GM23248 (cell line): ENCODE measurements at regions not wholly inside any gene's neighbourhood (a gene's known extent, or its start where the extent isn't known, plus 50 kb on each side); places are given as distances from the start of the nearest gene placed in this dataset.
"Not testable (repeated sequence)": the region's sequence is repeated elsewhere in the genome, so short reads cannot be mapped to it uniquely, and the experiment has no call there.

Source experiments
- DNase-seq: peaks from one replicate; pipeline ENCODE4 v3.0.0-alpha.2; 2015
- H2AFZ ChIP-seq: fragments of 200-600 bp; sonication (generic); 2 replicates; pipeline ENCODE4 v1.6.1; 2016; ENCODE audit warnings: antibody characterized with exemption
- H3F3A ChIP-seq: fragments of 200-600 bp; sonication (generic); 2 replicates; pipeline ENCODE4 v1.6.1; 2016; ENCODE audit warnings: mild to moderate bottlenecking, antibody characterized with exemption, mixed run types; ENCODE audit not compliant: insufficient read depth
- H3K27ac ChIP-seq: fragments of 200-600 bp; sonication (generic); 2 replicates; pipeline ENCODE4 v1.5.1; 2016; ENCODE audit warnings: mild to moderate bottlenecking
- H3K27me3 ChIP-seq: fragments of 200-600 bp; sonication (generic); replicated peaks from 2 replicates; pipeline ENCODE4 v1.6.1; 2016; ENCODE audit warnings: mild to moderate bottlenecking; ENCODE audit not compliant: insufficient read depth
- H3K36me3 ChIP-seq: fragments of 200-600 bp; sonication (generic); 2 replicates; pipeline ENCODE4 v1.6.1; 2016; ENCODE audit warnings: low read depth, mild to moderate bottlenecking
- H3K4me1 ChIP-seq: fragments of 200-600 bp; sonication (generic); 2 replicates; pipeline ENCODE4 v1.6.1; 2016; ENCODE audit warnings: mild to moderate bottlenecking; ENCODE audit not compliant: insufficient read depth
- H3K4me2 ChIP-seq: fragments of 200-600 bp; sonication (generic); one replicate; pipeline ENCODE4 v1.6.1; 2016; ENCODE audit warnings: mild to moderate bottlenecking; ENCODE audit not compliant: unreplicated experiment
- H3K4me3 ChIP-seq: fragments of 200-600 bp; sonication (generic); 2 replicates; pipeline ENCODE4 v1.5.1; 2016; ENCODE audit warnings: mild to moderate bottlenecking
- H3K79me2 ChIP-seq: fragments of 200-600 bp; sonication (generic); 2 replicates; pipeline ENCODE4 v1.6.1; 2016; ENCODE audit warnings: mild to moderate bottlenecking; ENCODE audit not compliant: insufficient read depth
- H3K9ac ChIP-seq: fragments of 200-600 bp; sonication (generic); 2 replicates; pipeline ENCODE4 v1.6.1; 2016; ENCODE audit warnings: mild to moderate bottlenecking
- H3K9me2 ChIP-seq: fragments of 200-600 bp; sonication (generic); 2 replicates; pipeline ENCODE4 v1.6.1; 2016; ENCODE audit warnings: mixed run types, mild to moderate bottlenecking, moderate library complexity; ENCODE audit not compliant: insufficient read depth
- H3K9me3 ChIP-seq: fragments of 200-600 bp; sonication (generic); one replicate; pipeline ENCODE4 v1.6.1; 2017; ENCODE audit warnings: low read depth
- H4K20me1 ChIP-seq: fragments of 200-600 bp; sonication (generic); 2 replicates; pipeline ENCODE4 v1.6.0; 2016; ENCODE audit not compliant: insufficient read depth
- EZH2 ChIP-seq: fragments of 200-600 bp; sonication (generic); IDR thresholded peaks from 2 replicates; pipeline ENCODE4 v1.6.1; 2018; ENCODE audit warnings: antibody characterized with exemption, mild to moderate bottlenecking; ENCODE audit not compliant: insufficient read depth, poor library complexity, severe bottlenecking
- EZH2phosphoT487 ChIP-seq: fragments of 200-600 bp; sonication (generic); IDR thresholded peaks from 2 replicates; pipeline ENCODE4 v1.6.1; 2018; ENCODE audit warnings: antibody characterized with exemption, moderate library complexity, mild to moderate bottlenecking, low read depth; ENCODE audit not compliant: insufficient read depth
- WGBS, 2 experiments: methylation state at CpG; one replicate each; pipeline ENCODE4 v1.1.6; 2015 to 2017; ENCODE audit warnings: low lambda C conversion rate in 2 of 2, low coverage in 1 of 2; ENCODE audit errors: missing lambda C conversion rate in 2 of 2; 5-methylcytosine and 5-hydroxymethylcytosine counted together
- in situ Hi-C: fragments of 300-500 bp; cut with MboI; formaldehyde crosslinking; loops from 2 replicates; pipeline ENCODE4 v1.15.0; 2020

GRCh38 chr13:88464851-88465250 lies 793.7 kb downstream of the SLITRK5 start:
- Histone ChIP-seq H3K4me3 (no peak overlapping the region), H3K9me2 (no peaks in the 10 kb centered on the region), H3K27me3 (no peaks in the 10 kb centered on the region), H3K9ac (no peak overlapping the region), H3K9me3 (no peaks in the 10 kb centered on the region), H3K79me2 (no peaks in the 10 kb centered on the region), H3K4me2 (no peak overlapping the region), H3K27ac (no peak overlapping the region), H4K20me1 (no peaks in the 10 kb centered on the region), H2AFZ (no peak overlapping the region), H3K4me1 (no peaks in the 10 kb centered on the region), H3K36me3 (no peaks in the 10 kb centered on the region), H3F3A (no peaks in the 10 kb centered on the region)
- WGBS, 2 experiments, result 17 to 33% methylated on average over 6 of the region's 6 CpGs
- in situ Hi-C loops, result no loop called here
- no peak for DNase-seq
- TF ChIP-seq EZH2phosphoT487 (no peak), EZH2 (no peak)

DNA sequence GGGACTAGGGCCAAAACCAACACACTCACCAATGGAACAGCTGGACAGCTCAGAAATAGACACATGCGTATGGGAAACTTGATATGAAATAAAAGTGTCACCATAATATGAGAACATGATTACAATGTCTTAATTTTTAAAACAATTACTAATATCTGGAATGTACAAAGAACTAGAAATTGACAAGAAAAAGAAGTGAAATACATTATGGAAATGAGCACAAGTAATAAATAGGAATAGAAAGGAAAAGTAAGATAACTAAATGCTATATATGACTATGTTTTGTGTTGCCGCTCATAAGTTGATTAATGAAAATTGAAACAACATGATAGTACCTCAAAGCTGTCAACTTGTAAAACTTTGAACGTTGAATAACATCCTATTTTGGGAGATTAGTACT lies 801.1 kb downstream of the SLITRK5 start:
- WGBS, 2 experiments, result 10 to 19% methylated on average over 3 of the region's 3 CpGs
- TF ChIP-seq EZH2, result no peak
- TF ChIP-seq EZH2phosphoT487, result no peak
- in situ Hi-C loops, result no loop called here
- no peaks in the 10 kb centered on the region for H3K79me2 ChIP-seq
- no peaks in the 10 kb centered on the region for H4K20me1 ChIP-seq
- no peak overlapping the region for H3K4me3 ChIP-seq
- no peak overlapping the region for H3K4me2 ChIP-seq
- no peaks in the 10 kb centered on the region for H3K9me2 ChIP-seq
- no peaks in the 10 kb centered on the region for H3K36me3 ChIP-seq
- no peaks in the 10 kb centered on the region for H3K27me3 ChIP-seq
- H3K27ac ChIP-seq, result no peak overlapping the region
- no peaks in the 10 kb centered on the region for H3K4me1 ChIP-seq
- no peak overlapping the region for H3K9ac ChIP-seq
- H2AFZ ChIP-seq, result no peak overlapping the region
- H3F3A ChIP-seq, result no peaks in the 10 kb centered on the region
- H3K9me3 ChIP-seq, result no peaks in the 10 kb centered on the region
- DNase-seq, result no peak

DNA sequence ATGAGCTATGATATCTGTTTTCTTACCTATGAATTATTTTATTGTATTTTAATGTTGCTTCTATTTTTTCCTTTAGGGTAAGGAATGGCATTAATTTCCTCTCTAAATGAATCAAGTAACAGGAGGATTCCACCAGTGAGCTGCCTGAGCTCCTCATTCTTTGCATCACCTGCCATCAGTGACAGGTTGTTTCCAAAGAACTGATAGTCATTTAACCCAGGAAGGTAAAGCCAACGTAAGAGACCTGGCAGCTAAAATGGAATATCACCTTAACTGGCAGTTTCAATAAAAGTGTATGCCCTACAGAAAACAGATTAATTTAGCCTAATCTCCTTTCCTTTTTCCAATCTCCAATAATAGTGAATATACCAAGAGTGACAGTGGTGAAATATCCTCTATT lies 812.0 kb downstream of the SLITRK5 start:
- no peak overlapping the region for H3K4me2 ChIP-seq
- H4K20me1 ChIP-seq, result no peaks in the 10 kb centered on the region
- no peak overlapping the region for H3K4me3 ChIP-seq
- no peaks in the 10 kb centered on the region for H3K27me3 ChIP-seq
- H3K79me2 ChIP-seq, result no peaks in the 10 kb centered on the region
- no peaks in the 10 kb centered on the region for H3K4me1 ChIP-seq
- no peak for DNase-seq
- H3K36me3 ChIP-seq, result no peaks in the 10 kb centered on the region
- in situ Hi-C loops, result no loop called here
- TF ChIP-seq EZH2, result no peak
- no peak for TF ChIP-seq EZH2phosphoT487
- no peaks in the 10 kb centered on the region for H3K9me2 ChIP-seq
- H3K9me3 ChIP-seq, result peaks cover 3% of the 10 kb centered on the region
- WGBS, 2 experiments, result 10 to 18% methylated on average over 1 of the region's 1 CpG
- H3F3A ChIP-seq, result no peaks in the 10 kb centered on the region
- no peak overlapping the region for H2AFZ ChIP-seq
- no peak overlapping the region for H3K27ac ChIP-seq
- H3K9ac ChIP-seq, result no peak overlapping the region

DNA sequence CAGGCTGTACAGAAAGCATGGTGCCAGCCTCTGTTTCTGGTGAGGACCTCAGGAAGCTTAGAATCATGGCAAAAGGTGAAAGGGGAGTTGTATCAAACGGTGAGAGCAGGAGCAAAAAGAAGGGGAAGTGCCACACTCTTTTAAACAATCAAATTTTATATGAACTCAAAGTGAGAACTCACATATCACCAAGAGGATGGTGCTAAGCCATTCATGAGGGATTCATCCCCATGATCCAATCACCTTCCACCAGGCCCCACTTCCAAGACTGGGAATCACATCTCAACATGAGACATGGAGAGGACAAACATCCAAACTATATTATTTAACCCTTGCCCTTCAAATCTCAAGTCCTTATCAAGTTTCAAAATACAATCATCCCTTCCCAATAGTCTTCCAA lies 836.7 kb downstream of the SLITRK5 start:
- H3K4me1 ChIP-seq, result no peaks in the 10 kb centered on the region
- 0% methylated on average over 1 of the region's 1 CpG for WGBS, 2 experiments
- no peaks in the 10 kb centered on the region for H3K9me3 ChIP-seq
- no peak overlapping the region for H2AFZ ChIP-seq
- no peaks in the 10 kb centered on the region for H3F3A ChIP-seq
- no peaks in the 10 kb centered on the region for H3K79me2 ChIP-seq
- H3K27ac ChIP-seq, result no peak overlapping the region
- no peaks in the 10 kb centered on the region for H3K9me2 ChIP-seq
- H3K27me3 ChIP-seq, result no peaks in the 10 kb centered on the region
- no peak overlapping the region for H3K9ac ChIP-seq
- TF ChIP-seq EZH2, result no peak
- TF ChIP-seq EZH2phosphoT487, result no peak
- no peak overlapping the region for H3K4me2 ChIP-seq
- H3K4me3 ChIP-seq, result no peak overlapping the region
- H3K36me3 ChIP-seq, result no peaks in the 10 kb centered on the region
- no peak for DNase-seq
- H4K20me1 ChIP-seq, result no peaks in the 10 kb centered on the region
- in situ Hi-C loops, result no loop called here

DNA sequence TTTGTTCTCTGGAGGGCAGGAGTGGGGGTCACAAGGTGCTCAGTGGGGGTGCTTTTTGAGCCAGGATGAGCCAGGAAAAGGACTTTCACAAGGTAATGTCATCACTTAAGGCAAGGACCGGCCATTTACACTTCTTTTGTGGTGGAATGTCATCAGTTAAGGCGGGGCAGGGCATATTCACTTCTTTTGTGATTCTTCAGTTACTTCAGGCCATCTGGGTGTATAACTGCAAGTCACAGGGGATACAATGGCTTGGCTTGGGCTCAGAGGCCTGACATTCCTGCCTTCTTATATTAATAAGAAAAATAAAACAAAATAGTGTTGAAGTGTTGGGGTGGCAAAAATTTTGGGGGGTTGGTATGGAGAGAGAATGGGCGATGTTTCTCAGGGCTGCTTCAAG lies 841.8 kb downstream of the SLITRK5 start:
- H4K20me1 ChIP-seq, DNase-seq, H3K4me2 ChIP-seq, H3K9me2 ChIP-seq, H3K27ac ChIP-seq, in situ Hi-C loops, H3K36me3 ChIP-seq, H3K9me3 ChIP-seq, H3K27me3 ChIP-seq, H3K4me1 ChIP-seq, H3K79me2 ChIP-seq, H3F3A ChIP-seq, H3K9ac ChIP-seq, H2AFZ ChIP-seq, H3K4me3 ChIP-seq: not testable (repeated sequence)
- 26 to 48% methylated on average over 3 of the region's 3 CpGs for WGBS, 2 experiments
